ENCODE measurements at regions not wholly inside any gene's neighbourhood (a gene's known extent, or its start where the extent isn't known, plus 50 kb on each side); places are given as distances from the start of the nearest gene placed in this dataset.

GRCh38 chr4:129438456-129438981 is 342.6 kb downstream of the C4orf33 start:
- no peak for ATAC-seq
- TF ChIP-seq ISL1 (CRISPR knock-in tag; IDR thresholded peaks at IDR 0.05) (0 out of 2 replicates have a peak, but pooled peaks have one; percentile 14), TCF4 (CRISPR knock-in tag; IDR thresholded peaks at IDR 0.05; ENCODE audit: borderline replicate concordance) (peak; percentile 82; the same call in 1 of the 2 replicates), TSHZ2 (CRISPR knock-in tag; IDR thresholded peaks at IDR 0.05) (0 out of 2 replicates have a peak, but pooled peaks have one; percentile 48), GLIS3 (CRISPR knock-in tag; IDR thresholded peaks at IDR 0.05) (no peak)

- TF ChIP-seq POU6F1 (CRISPR knock-in tag; IDR thresholded peaks at IDR 0.05; ENCODE audit: borderline replicate concordance, low read depth), result no peak
- TF ChIP-seq CSRNP3 (CRISPR knock-in tag; IDR thresholded peaks at IDR 0.05), result no peak
- no peak for TF ChIP-seq GLIS3 (CRISPR knock-in tag; IDR thresholded peaks at IDR 0.05)
- no peak for TF ChIP-seq BACH2 (CRISPR knock-in tag; IDR thresholded peaks at IDR 0.05; ENCODE audit: borderline replicate concordance)
- TF ChIP-seq ZNF565 (CRISPR knock-in tag; conservative IDR thresholded peaks at IDR 0.05; ENCODE audit: low read depth), result no peak
- no peak for TF ChIP-seq ZC3H10 (CRISPR knock-in tag; IDR thresholded peaks at IDR 0.05)
- no peak for TF ChIP-seq ZNF8 (CRISPR knock-in tag; IDR thresholded peaks at IDR 0.05)
- TF ChIP-seq CSDC2 (CRISPR knock-in tag; IDR thresholded peaks at IDR 0.05), result no peak
- TF ChIP-seq ESRRG (CRISPR knock-in tag; IDR thresholded peaks at IDR 0.05), result no peak
- TF ChIP-seq OSR1 (CRISPR knock-in tag; IDR thresholded peaks at IDR 0.05), result no peak
- no peak for TF ChIP-seq TCF4 (CRISPR knock-in tag; IDR thresholded peaks at IDR 0.05; ENCODE audit: borderline replicate concordance)
- TF ChIP-seq PPARA (CRISPR knock-in tag; IDR thresholded peaks at IDR 0.05; ENCODE audit: borderline replicate concordance), result no peak
- TF ChIP-seq TOX (CRISPR knock-in tag; IDR thresholded peaks at IDR 0.05; ENCODE audit: borderline replicate concordance), result no peak
- TF ChIP-seq PATZ1 (CRISPR knock-in tag; IDR thresholded peaks at IDR 0.05; ENCODE audit: borderline replicate concordance), result no peak
- no peak for TF ChIP-seq ISL1 (CRISPR knock-in tag; IDR thresholded peaks at IDR 0.05)
- TF ChIP-seq ZFP3 (CRISPR knock-in tag; IDR thresholded peaks at IDR 0.05), result no peak
- ATAC-seq, result no peak
Measured at GRCh38 chr4:129446074-129446473, 350.1 kb downstream of the C4orf33 start.

- no peak for ATAC-seq
- no peak for TF ChIP-seq ZNF565 (CRISPR knock-in tag; conservative IDR thresholded peaks at IDR 0.05; ENCODE audit: low read depth)
- TF ChIP-seq TCF4 (CRISPR knock-in tag; IDR thresholded peaks at IDR 0.05; ENCODE audit: borderline replicate concordance), result no peak
- TF ChIP-seq POU6F1 (CRISPR knock-in tag; IDR thresholded peaks at IDR 0.05; ENCODE audit: borderline replicate concordance, low read depth), result no peak
- no peak for TF ChIP-seq ZFP3 (CRISPR knock-in tag; IDR thresholded peaks at IDR 0.05)
- TF ChIP-seq ARNTL (CRISPR knock-in tag; IDR thresholded peaks at IDR 0.05; ENCODE audit: borderline replicate concordance, low read depth), result no peak
- TF ChIP-seq ZNF70 (CRISPR knock-in tag; IDR thresholded peaks at IDR 0.05), result no peak
- TF ChIP-seq TOX (CRISPR knock-in tag; IDR thresholded peaks at IDR 0.05; ENCODE audit: borderline replicate concordance), result no peak
- TF ChIP-seq SNAI2 (CRISPR knock-in tag; IDR thresholded peaks at IDR 0.05), result no peak
- no peak for TF ChIP-seq CREB5 (CRISPR knock-in tag; IDR thresholded peaks at IDR 0.05; ENCODE audit: low read depth)
- TF ChIP-seq CSDC2 (CRISPR knock-in tag; IDR thresholded peaks at IDR 0.05), result no peak
- TF ChIP-seq ZC3H10 (CRISPR knock-in tag; IDR thresholded peaks at IDR 0.05), result no peak
Measured at GRCh38 chr4:129453524-129454200, 357.7 kb downstream of the C4orf33 start.
